Endothelial cell of umbilical vein (primary cell): ENCODE measurements at regions not wholly inside any gene's neighbourhood (a gene's known extent, or its start where the extent isn't known, plus 50 kb on each side); places are given as distances from the start of the nearest gene placed in this dataset.

Experiments
- BruUV-seq: library from RNA; stranded (reverse); fragments of 400-500 nt; replicated peaks from 2 replicates; lab custom pipeline; 2021; lab: Mats Ljungman, UMichigan
- CTCF ChIA-PET: fragments of 300-600, 350-600 bp; sonication (Branson Sonifier 250); formaldehyde crosslinking; loops from one replicate; lab custom pipeline; 2021; ENCODE audit warnings: antibody characterized with exemption, inconsistent platforms; lab: Charles Lee
- POLR2A ChIA-PET: fragments of 300-600, 350-600 bp; sonication (Branson Sonifier 250); formaldehyde crosslinking; loops from one replicate; lab custom pipeline; 2021; ENCODE audit warnings: antibody characterized with exemption, inconsistent platforms; lab: Charles Lee
- DNase-seq: peaks from one replicate; pipeline ENCODE4 v3.0.0-alpha.2; 2011; ENCODE audit warnings: low read depth, low spot score
- FAIRE-seq: peaks from 2 replicates; lab custom pipeline; 2011; peaks lifted over from hg19 to GRCh38; lab: Jason Lieb, UNC
- H2AFZ ChIP-seq: 2 replicates; pipeline ENCODE4 v1.6.0; 2012; ENCODE audit warnings: low read depth, low read length, control low read depth, inconsistent platforms
- H3K27ac ChIP-seq: 2 replicates; pipeline ENCODE4 v1.5.1; 2011; ENCODE audit warnings: low read depth, mild to moderate bottlenecking, control low read depth, low read length, moderate library complexity; ENCODE audit not compliant: insufficient read depth
- H3K27me3 ChIP-seq, 2 experiments: 2 replicates each; pipeline versions ENCODE4 v1.6.0 to v1.6.1; 2011; ENCODE audit warnings: low read length in 2 of 2, mixed read lengths in 1 of 2; ENCODE audit not compliant: control insufficient read depth in 2 of 2, insufficient read depth in 2 of 2
- H3K36me3 ChIP-seq, 2 experiments: 2 replicates in 1 of 2; 3 replicates in 1 of 2; pipeline ENCODE4 v1.5.1; 2011; ENCODE audit warnings: low read length in 2 of 2, mild to moderate bottlenecking in 1 of 2, moderate library complexity in 1 of 2; ENCODE audit not compliant: control insufficient read depth in 2 of 2, insufficient read depth in 2 of 2; ENCODE audit errors: extremely low read depth in 1 of 2
- H3K4me1 ChIP-seq: 3 replicates; pipeline ENCODE4 v1.5.1; 2011; ENCODE audit warnings: mild to moderate bottlenecking, low read length; ENCODE audit not compliant: control insufficient read depth, insufficient read depth; ENCODE audit errors: extremely low read depth
- H3K4me2 ChIP-seq: 2 replicates; pipeline ENCODE4 v1.6.1; 2011; ENCODE audit warnings: low read length, control low read depth, mixed read lengths; ENCODE audit not compliant: insufficient read depth
- H3K4me3 ChIP-seq, 3 experiments: fragments of 200-600 bp in 1 of 3; sonication (generic), shearing (Covaris generic) in 1 of 3; replicated peaks in 1 of 3; 2 replicates each; pipeline ENCODE4 v1.5.1; 2011 to 2016; ENCODE audit warnings: control low read depth in 3 of 3, low read length in 3 of 3, mild to moderate bottlenecking in 2 of 3, inconsistent platforms in 1 of 3, low read depth in 1 of 3, moderate library complexity in 1 of 3; ENCODE audit not compliant: insufficient read depth in 1 of 3
- H3K79me2 ChIP-seq: 2 replicates; pipeline ENCODE4 v1.6.0; 2012; ENCODE audit warnings: low read length, inconsistent platforms; ENCODE audit not compliant: control insufficient read depth, insufficient read depth
- H3K9ac ChIP-seq: replicated peaks from 2 replicates; pipeline ENCODE3; 2011; ENCODE audit warnings: low read length, control low read depth; ENCODE audit not compliant: insufficient read depth; ENCODE audit errors: extremely low read depth
- H3K9me1 ChIP-seq: replicated peaks from 3 replicates; pipeline ENCODE4 v1.6.0; 2011; ENCODE audit warnings: mild to moderate bottlenecking, low read length; ENCODE audit not compliant: control insufficient read depth, insufficient read depth; ENCODE audit errors: extremely low read depth
- H3K9me3 ChIP-seq: replicated peaks from 2 replicates; pipeline ENCODE4 v1.5.1; 2012; ENCODE audit warnings: low read length, inconsistent platforms; ENCODE audit not compliant: control insufficient read depth, insufficient read depth
- H4K20me1 ChIP-seq: replicated peaks from 2 replicates; pipeline ENCODE3; 2011; ENCODE audit warnings: mild to moderate bottlenecking, low read length; ENCODE audit not compliant: control insufficient read depth, insufficient read depth; ENCODE audit errors: extremely low read depth
- CTCF ChIP-seq, 2 donors: IDR thresholded peaks; 1 replicate in 1 of 2; 2 replicates in 1 of 2; pipeline ENCODE4 v1.5.1; 2011; ENCODE audit warnings: low read length in 2 of 2, mild to moderate bottlenecking in 2 of 2, moderate library complexity in 2 of 2, control low read depth in 1 of 2, inconsistent platforms in 1 of 2, low read depth in 1 of 2; ENCODE audit not compliant: insufficient read depth in 1 of 2; ENCODE audit errors: extremely low read depth in 1 of 2
- EZH2 ChIP-seq: IDR thresholded peaks from 2 replicates; pipeline ENCODE4 v1.6.1; 2012; ENCODE audit warnings: borderline replicate concordance, low read depth, mild to moderate bottlenecking, moderate library complexity, low read length, inconsistent platforms; ENCODE audit not compliant: severe bottlenecking
- FOS ChIP-seq: IDR thresholded peaks from 2 replicates; pipeline ENCODE4 v1.6.1; 2011; ENCODE audit warnings: mild to moderate bottlenecking, low read length, moderate library complexity, borderline replicate concordance; ENCODE audit not compliant: insufficient read depth
- GATA2 ChIP-seq: IDR thresholded peaks from 2 replicates; pipeline ENCODE4 v1.7.0; 2011; ENCODE audit warnings: low read depth, mild to moderate bottlenecking, moderate library complexity, mixed read lengths, low read length; ENCODE audit not compliant: insufficient read length, insufficient read depth
- JUN ChIP-seq: IDR thresholded peaks from 2 replicates; pipeline ENCODE4 v1.6.1; 2011; ENCODE audit warnings: borderline replicate concordance, low read depth; ENCODE audit not compliant: insufficient read length, insufficient read depth
- MAX ChIP-seq: IDR thresholded peaks from 2 replicates; pipeline ENCODE4 v1.6.1; 2011; ENCODE audit not compliant: insufficient read depth, insufficient read length
- MYC ChIP-seq: IDR thresholded peaks from one replicate; pipeline ENCODE4 v1.6.1; 2011; ENCODE audit warnings: mild to moderate bottlenecking, low read depth, low read length
- POLR2A ChIP-seq: IDR thresholded peaks from 2 replicates; pipeline ENCODE4 v1.6.1; 2012; ENCODE audit warnings: low read depth, mild to moderate bottlenecking, control low read depth, low read length
- POLR2AphosphoS5 ChIP-seq: IDR thresholded peaks from 2 replicates; pipeline ENCODE4 v1.6.1; 2012; ENCODE audit warnings: low read depth, mild to moderate bottlenecking, control low read depth, low read length, moderate library complexity; ENCODE audit not compliant: insufficient read depth
- dilution Hi-C: fragments of 300-500 bp; cut with MboI; formaldehyde crosslinking; loops from one replicate; pipeline ENCODE4 v1.15.0; 2019; ENCODE audit warnings: low sequenced_read_pairs; ENCODE audit not compliant: extremely low pct_ligation_motif_present
- intact Hi-C: fragments of 100-400 bp; cut with micrococcal nuclease; formaldehyde crosslinking; loops from one replicate; pipeline ENCODE4 v1.10.0; 2022

- no peak for FAIRE-seq
- Histone ChIP-seq H4K20me1 (no peaks in the 10 kb centered on the region), H3K4me2 (no peak overlapping the region), H3K27ac (no peak overlapping the region), H3K9ac (no peak overlapping the region), H3K36me3 (no peaks in the 10 kb centered on the region), H3K4me3 (no peak overlapping the region), H3K9me1 (no peaks in the 10 kb centered on the region), H3K79me2 (no peaks in the 10 kb centered on the region), H3K9me3 (peaks cover 2% of the 10 kb centered on the region), H3K4me1 (no peaks in the 10 kb centered on the region), H2AFZ (no peak overlapping the region), H3K27me3 (no peaks in the 10 kb centered on the region)
- ChIA-PET CTCF (no interaction called here), POLR2A (no interaction called here)
- dilution Hi-C loops (no loop called here), intact Hi-C loops (no loop called here)
- no peak for TF ChIP-seq POLR2AphosphoS5
- DNase-seq, result no peak
- no TSS peak for BruUV-seq
Measured at GRCh38 chr4:160143574-160143973, 1040.7 kb downstream of the RAPGEF2 start.

- H3K9me3 ChIP-seq, result peaks cover 2% of the 10 kb centered on the region
- FAIRE-seq (no peak), DNase-seq (no peak)
- BruUV-seq, result no TSS peak
- no peak overlapping the region for H3K9ac ChIP-seq
- H3K4me1 ChIP-seq, result no peaks in the 10 kb centered on the region
- no peak overlapping the region for H3K4me2 ChIP-seq
- no peaks in the 10 kb centered on the region for H3K27me3 ChIP-seq
- TF ChIP-seq POLR2AphosphoS5, result no peak
- no peaks in the 10 kb centered on the region for H3K36me3 ChIP-seq
- H4K20me1 ChIP-seq, result no peaks in the 10 kb centered on the region
- intact Hi-C loops, result no loop called here
- dilution Hi-C loops, result no loop called here
- no peak overlapping the region for H3K4me3 ChIP-seq
- POLR2A ChIA-PET, result no interaction called here
- H3K79me2 ChIP-seq, result no peaks in the 10 kb centered on the region
- H3K27ac ChIP-seq, result no peak overlapping the region
- H3K9me1 ChIP-seq, result no peaks in the 10 kb centered on the region
- CTCF ChIA-PET, result no interaction called here
- H2AFZ ChIP-seq, result no peak overlapping the region
Measured at GRCh38 chr4:160159457-160159856, 1056.6 kb downstream of the RAPGEF2 start.

GRCh38 chr4:160161026-160161425, 1058.1 kb downstream of the RAPGEF2 start:
- H2AFZ ChIP-seq, result no peak overlapping the region
- POLR2A ChIA-PET, result no interaction called here
- no TSS peak for BruUV-seq
- dilution Hi-C loops (no loop called here), intact Hi-C loops (no loop called here)
- no peak for TF ChIP-seq FOS
- no peak for TF ChIP-seq CTCF (IDR thresholded peaks at IDR 0.05; ENCODE audit: extremely low read depth in 1 of 2, insufficient read depth in 1 of 2, low read depth in 1 of 2, low read length in 2 of 2)
- TF ChIP-seq EZH2, result no peak
- no peak for TF ChIP-seq MAX
- TF ChIP-seq POLR2AphosphoS5, result no peak
- TF ChIP-seq GATA2, result no peak
- TF ChIP-seq JUN, result no peak
- TF ChIP-seq POLR2A, result no peak
- no peak for TF ChIP-seq MYC
- H3K79me2 ChIP-seq, result no peaks in the 10 kb centered on the region
- no peaks in the 10 kb centered on the region for H3K9me1 ChIP-seq
- peaks cover 3% of the 10 kb centered on the region for H3K9me3 ChIP-seq
- H3K27ac ChIP-seq, result no peak overlapping the region
- no peaks in the 10 kb centered on the region for H3K36me3 ChIP-seq
- no peak for FAIRE-seq
- CTCF ChIA-PET, result no interaction called here
- DNase-seq, result no peak
- H3K4me2 ChIP-seq, result no peak overlapping the region
- H3K4me1 ChIP-seq, result no peaks in the 10 kb centered on the region
- H3K27me3 ChIP-seq, result no peaks in the 10 kb centered on the region
- H3K4me3 ChIP-seq, result no peak overlapping the region
- no peak overlapping the region for H3K9ac ChIP-seq
- no peaks in the 10 kb centered on the region for H4K20me1 ChIP-seq
